Brain microvascular endothelial cell (primary cell): ENCODE measurements at regions not wholly inside any gene's neighbourhood (a gene's known extent, or its start where the extent isn't known, plus 50 kb on each side); places are given as distances from the start of the nearest gene placed in this dataset.
A peak's percentile ranks its signal among the peaks of the same experiment; 100 is the strongest.

Experiments used
- DNase-seq: peaks from one replicate; pipeline ENCODE4 v3.0.0-alpha.2; 2020
- H3K27ac ChIP-seq: fragments of 250-450 bp; sonication (Bioruptor Pico); 2 replicates; pipeline ENCODE4 v1.5.1; 2020; ENCODE audit warnings: mild to moderate bottlenecking, moderate library complexity
- H3K27me3 ChIP-seq: fragments of 250-450 bp; sonication (Bioruptor Pico); replicated peaks from 2 replicates; pipeline ENCODE4 v1.5.1; 2020; ENCODE audit warnings: mild to moderate bottlenecking
- H3K36me3 ChIP-seq: fragments of 250-450 bp; sonication (Bioruptor Pico); replicated peaks from 2 replicates; pipeline ENCODE4 v1.5.1; 2020; ENCODE audit warnings: mild to moderate bottlenecking
- H3K4me3 ChIP-seq: 2 replicates; pipeline ENCODE4 v1.5.1; 2011; ENCODE audit warnings: low read depth, mild to moderate bottlenecking, control low read depth, low read length, moderate library complexity
- in situ Hi-C: cut with HindIII; loops from 2 replicates; pipeline ENCODE4 v1.10.0; 2017; ENCODE audit warnings: low sequenced_read_pairs, low pct_ligation_motif_present
- TF ChIP-seq, protein P1 (sequence below): IDR thresholded peaks from 2 replicates; pipeline ENCODE4 v1.5.1; 2011; ENCODE audit warnings: low read depth, mild to moderate bottlenecking, moderate library complexity, low read length, control low read depth, inconsistent platforms; ENCODE audit errors: missing control alignments

DNA sequence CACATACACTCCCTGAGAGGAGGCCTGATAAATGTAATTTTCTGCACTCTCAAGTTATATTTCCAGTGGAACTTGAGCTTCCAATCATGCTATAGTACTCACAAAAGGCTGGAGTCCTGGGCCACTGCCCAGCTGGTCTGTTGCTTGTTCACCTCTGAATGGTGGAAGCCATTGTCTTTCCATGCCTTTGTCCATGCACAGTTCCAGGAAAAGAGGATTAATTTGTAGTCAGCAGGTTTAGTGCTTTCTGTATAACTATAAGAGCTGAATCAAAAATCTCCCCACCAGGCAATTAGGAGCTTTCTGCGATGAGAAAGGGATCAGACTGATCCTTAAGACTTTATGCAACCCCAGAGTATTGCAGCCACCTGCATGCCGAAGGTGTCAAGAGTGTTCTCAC is 195.4 kb upstream of the PGRMC2 start:
- no peaks in the 10 kb centered on the region for H3K36me3 ChIP-seq
- no peak overlapping the region for H3K27ac ChIP-seq
- in situ Hi-C loops, result no loop called here
- no peaks in the 10 kb centered on the region for H3K27me3 ChIP-seq
- TF ChIP-seq, protein P1, sequence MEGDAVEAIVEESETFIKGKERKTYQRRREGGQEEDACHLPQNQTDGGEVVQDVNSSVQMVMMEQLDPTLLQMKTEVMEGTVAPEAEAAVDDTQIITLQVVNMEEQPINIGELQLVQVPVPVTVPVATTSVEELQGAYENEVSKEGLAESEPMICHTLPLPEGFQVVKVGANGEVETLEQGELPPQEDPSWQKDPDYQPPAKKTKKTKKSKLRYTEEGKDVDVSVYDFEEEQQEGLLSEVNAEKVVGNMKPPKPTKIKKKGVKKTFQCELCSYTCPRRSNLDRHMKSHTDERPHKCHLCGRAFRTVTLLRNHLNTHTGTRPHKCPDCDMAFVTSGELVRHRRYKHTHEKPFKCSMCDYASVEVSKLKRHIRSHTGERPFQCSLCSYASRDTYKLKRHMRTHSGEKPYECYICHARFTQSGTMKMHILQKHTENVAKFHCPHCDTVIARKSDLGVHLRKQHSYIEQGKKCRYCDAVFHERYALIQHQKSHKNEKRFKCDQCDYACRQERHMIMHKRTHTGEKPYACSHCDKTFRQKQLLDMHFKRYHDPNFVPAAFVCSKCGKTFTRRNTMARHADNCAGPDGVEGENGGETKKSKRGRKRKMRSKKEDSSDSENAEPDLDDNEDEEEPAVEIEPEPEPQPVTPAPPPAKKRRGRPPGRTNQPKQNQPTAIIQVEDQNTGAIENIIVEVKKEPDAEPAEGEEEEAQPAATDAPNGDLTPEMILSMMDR, result no peak
- H3K4me3 ChIP-seq, result no peak overlapping the region
- no peak for DNase-seq

DNA sequence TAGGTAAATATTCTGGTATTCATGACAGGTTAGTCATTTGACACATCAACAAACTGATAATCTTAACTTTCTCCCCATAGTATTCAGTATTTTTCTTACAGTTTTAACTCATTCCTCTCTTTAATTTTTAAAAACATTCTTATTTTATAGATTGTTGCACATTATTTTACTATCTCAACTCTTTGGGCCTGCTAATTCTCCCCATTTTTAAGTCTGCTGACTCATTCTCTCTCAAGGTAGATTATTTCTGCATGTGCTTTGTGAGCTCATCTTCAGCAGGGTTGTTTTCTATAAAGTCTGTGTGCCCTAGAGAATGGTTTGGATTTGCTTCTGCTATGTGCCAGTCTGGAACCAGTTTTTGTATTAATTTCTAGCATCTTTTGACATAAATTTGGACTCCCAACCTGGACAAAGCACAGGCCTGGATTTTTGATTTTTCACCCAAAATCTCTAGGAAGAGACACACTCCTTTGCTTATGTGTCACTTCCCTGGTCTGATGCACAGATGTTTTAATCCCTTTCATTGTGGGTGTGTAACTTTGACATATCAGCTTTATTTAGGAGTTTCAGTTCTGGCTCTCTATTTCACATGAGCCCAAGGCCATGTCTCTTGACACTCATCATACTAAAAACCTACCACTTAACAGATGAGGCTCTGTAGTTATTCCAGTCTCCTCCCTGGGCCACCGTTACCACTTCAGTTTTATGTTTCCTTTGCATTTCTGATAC is 194.3 kb upstream of the PGRMC2 start:
- TF ChIP-seq, protein P1, result no peak
- Histone ChIP-seq H3K27me3 (no peaks in the 10 kb centered on the region), H3K4me3 (no peak overlapping the region), H3K36me3 (no peaks in the 10 kb centered on the region), H3K27ac (no peak overlapping the region)
- DNase-seq, result no peak
- in situ Hi-C loops, result no loop called here

DNA sequence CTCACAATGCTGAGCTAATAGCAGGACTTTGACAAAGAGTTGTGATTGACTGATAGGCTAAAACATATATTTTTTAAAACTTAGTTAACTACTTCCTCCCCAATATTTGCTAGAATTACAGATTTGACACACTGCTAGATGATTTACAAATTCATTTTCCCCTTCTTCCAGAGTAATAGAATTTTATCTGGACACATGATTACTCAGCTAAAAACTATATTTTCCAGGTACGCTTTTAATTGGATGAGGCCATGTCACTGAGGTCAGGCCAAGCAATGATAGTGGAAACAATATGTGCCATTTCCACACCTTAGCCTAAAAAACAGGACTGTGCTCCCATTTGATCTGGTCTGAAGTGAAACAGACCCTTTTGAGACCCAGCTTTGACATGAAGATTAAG is 193.3 kb upstream of the PGRMC2 start:
- Histone ChIP-seq H3K27ac (no peak overlapping the region), H3K4me3 (no peak overlapping the region), H3K27me3 (no peaks in the 10 kb centered on the region), H3K36me3 (no peaks in the 10 kb centered on the region)
- no peak for DNase-seq
- in situ Hi-C loops, result no loop called here
- TF ChIP-seq, protein P1, result no peak

DNA sequence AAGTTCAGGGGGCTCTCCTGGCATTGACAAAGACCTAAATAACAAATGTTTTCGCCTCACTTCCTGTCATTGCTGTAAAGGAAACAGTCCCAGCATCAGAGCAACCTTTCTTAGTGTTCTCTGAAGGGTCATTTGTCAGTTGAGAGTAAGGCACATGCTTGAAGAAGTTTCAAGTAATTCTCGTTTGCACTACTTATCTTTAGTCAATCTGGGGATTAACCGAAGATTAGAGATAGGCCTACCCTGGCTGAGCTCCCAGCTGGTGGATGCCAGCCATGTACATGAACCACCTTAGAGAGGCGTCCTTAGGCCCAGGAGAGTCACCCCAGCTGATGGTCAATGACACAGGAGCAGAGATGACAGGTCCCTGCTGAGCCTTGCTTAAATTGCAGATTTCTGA is 189.9 kb upstream of the PGRMC2 start:
- Histone ChIP-seq H3K27me3 (no peaks in the 10 kb centered on the region), H3K27ac (no peak overlapping the region), H3K36me3 (no peaks in the 10 kb centered on the region), H3K4me3 (no peak overlapping the region)
- TF ChIP-seq, protein P1, result no peak
- no peak for DNase-seq
- in situ Hi-C loops, result no loop called here

DNA sequence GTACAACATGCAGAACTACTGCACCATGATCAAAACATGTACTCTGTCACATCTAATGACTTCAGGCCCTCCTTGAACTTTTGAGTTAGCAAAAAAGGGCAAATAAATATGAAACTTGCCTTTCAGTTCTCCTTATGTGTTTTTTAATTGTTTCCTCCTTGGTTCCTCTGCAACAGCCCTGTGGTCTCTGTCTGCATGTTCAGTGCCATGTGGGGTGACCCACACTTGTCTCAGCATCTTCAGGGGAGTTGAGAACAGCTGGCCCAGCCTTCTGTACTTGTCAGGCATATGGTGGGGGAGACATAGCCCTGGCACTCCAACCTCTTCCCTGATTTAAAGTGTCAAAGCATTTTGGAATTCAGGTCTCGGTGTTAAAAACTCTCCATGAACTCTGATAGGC is 188.0 kb upstream of the PGRMC2 start:
- TF ChIP-seq, protein P1, result no peak
- in situ Hi-C loops, result no loop called here

DNA sequence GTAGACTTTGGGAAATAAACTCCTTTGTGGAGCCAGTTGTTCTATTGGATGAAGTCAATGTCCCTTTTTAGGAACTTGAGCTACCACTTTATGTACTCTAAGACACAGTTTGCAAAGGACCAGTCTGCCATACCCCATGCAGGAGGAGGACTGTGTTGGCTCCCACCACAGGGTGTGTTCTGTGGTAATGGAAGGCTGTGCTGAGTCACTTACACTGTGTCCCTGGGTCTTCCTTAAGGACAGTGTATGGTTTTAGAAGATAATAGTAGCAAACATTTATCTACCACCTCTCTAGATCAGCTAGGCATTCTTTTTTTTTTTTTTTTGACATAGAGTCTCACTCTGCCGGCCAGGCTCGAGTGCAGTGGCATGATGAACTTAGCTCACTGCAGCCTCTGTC is 184.0 kb upstream of the PGRMC2 start:
- Histone ChIP-seq H3K36me3 (no peaks in the 10 kb centered on the region), H3K27ac (no peak overlapping the region), H3K4me3 (no peak overlapping the region), H3K27me3 (no peaks in the 10 kb centered on the region)
- in situ Hi-C loops, result no loop called here
- DNase-seq, result peak; percentile 16
- TF ChIP-seq, protein P1, result no peak

More for the DNA sequence above, 188.0 kb upstream of the PGRMC2 start:
- H3K27me3 ChIP-seq, result no peaks in the 10 kb centered on the region
- H3K36me3 ChIP-seq, result no peaks in the 10 kb centered on the region
- H3K4me3 ChIP-seq, result no peak overlapping the region
- no peak for DNase-seq
- no peak overlapping the region for H3K27ac ChIP-seq
